HG03439 (cell line): ENCODE measurements at regions not wholly inside any gene's neighbourhood (a gene's known extent, or its start where the extent isn't known, plus 50 kb on each side); places are given as distances from the start of the nearest gene placed in this dataset.

ENCODE experiments used
- ATAC-seq: cut with Tn5 transposase; IDR thresholded peaks from one replicate; pipeline ENCODE4 v1.9.1; 2021; ENCODE audit warnings: mild to moderate bottlenecking, moderate library complexity; ENCODE audit not compliant: unreplicated experiment

- no peak for ATAC-seq
Measured at GRCh38 chr15:35843498-35843897, 297.5 kb upstream of the DPH6 start.

- no peak for ATAC-seq
Measured at GRCh38 chr15:35850284-35850683, 304.3 kb upstream of the DPH6 start.

- ATAC-seq, result no peak
Measured at GRCh38 chr15:35851491-35851890, 305.5 kb upstream of the DPH6 start.

- ATAC-seq, result no peak
Measured at GRCh38 chr15:35852818-35853624, 307.1 kb upstream of the DPH6 start.

- no peak for ATAC-seq
Measured at GRCh38 chr15:35854316-35854715, 308.4 kb upstream of the DPH6 start.

GRCh38 chr15:35857567-35858226 lies 311.7 kb upstream of the DPH6 start:
- no peak for ATAC-seq

GRCh38 chr15:35858707-35859106 lies 312.7 kb upstream of the DPH6 start:
- no peak for ATAC-seq

- no peak for ATAC-seq
Measured at GRCh38 chr15:35863655-35864054, 317.7 kb upstream of the DPH6 start.

- no peak for ATAC-seq
Measured at GRCh38 chr15:35867356-35867755, 321.4 kb upstream of the DPH6 start.

GRCh38 chr15:35871282-35871681 lies 325.3 kb upstream of the DPH6 start:
- ATAC-seq, result no peak

- ATAC-seq, result no peak
Measured at GRCh38 chr15:35871812-35872211, 325.8 kb upstream of the DPH6 start.

- ATAC-seq, result no peak
Measured at GRCh38 chr15:35872577-35872976, 326.6 kb upstream of the DPH6 start.

- no peak for ATAC-seq
Measured at GRCh38 chr15:35874260-35874905, 328.4 kb upstream of the DPH6 start.

- ATAC-seq, result no peak
Measured at GRCh38 chr15:35876762-35877161, 330.8 kb upstream of the DPH6 start.

- no peak for ATAC-seq
Measured at GRCh38 chr15:35880896-35881295, 334.9 kb upstream of the DPH6 start.

GRCh38 chr15:35885870-35886269 lies 339.9 kb upstream of the DPH6 start:
- no peak for ATAC-seq

GRCh38 chr15:35886765-35887164 lies 340.8 kb upstream of the DPH6 start:
- ATAC-seq, result no peak

GRCh38 chr15:35888815-35889214 lies 342.9 kb upstream of the DPH6 start:
- no peak for ATAC-seq

- ATAC-seq, result no peak
Measured at GRCh38 chr15:35907511-35907910, 361.5 kb upstream of the DPH6 start.

- ATAC-seq, result no peak
Measured at GRCh38 chr15:35909414-35909813, 363.4 kb upstream of the DPH6 start.

GRCh38 chr15:35910227-35910626 lies 364.3 kb upstream of the DPH6 start:
- ATAC-seq, result no peak
